ENCODE measurements at regions not wholly inside any gene's neighbourhood (a gene's known extent, or its start where the extent isn't known, plus 50 kb on each side); places are given as distances from the start of the nearest gene placed in this dataset.

DNA sequence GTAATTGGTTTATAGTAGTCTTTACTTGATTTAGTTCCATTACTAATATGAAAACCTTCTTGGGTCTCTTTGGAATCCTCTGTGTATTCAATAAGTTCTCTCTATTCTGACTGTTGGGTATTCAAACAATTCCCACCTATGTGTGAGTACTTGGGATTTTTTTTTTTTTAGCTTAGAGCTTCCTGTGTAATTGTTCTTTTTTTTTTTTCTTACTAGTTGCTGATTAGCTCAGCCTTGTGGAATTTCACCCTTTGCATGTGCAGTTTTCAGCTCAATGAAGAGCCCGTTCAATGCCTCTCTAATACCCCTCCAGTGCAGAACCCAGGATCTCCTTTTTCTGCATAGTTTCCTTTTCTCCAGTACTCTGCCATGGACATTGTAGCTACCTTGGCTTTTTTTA, 339.1 kb upstream of the GALNT5 start:
- no peak overlapping the region for H3K4me2 ChIP-seq
- ChIA-PET CTCF (no interaction called here), POLR2A (no interaction called here)
- no peaks in the 10 kb centered on the region for H3K4me1 ChIP-seq
- TF ChIP-seq HEYL (CRISPR knock-in tag; IDR thresholded peaks at IDR 0.05) (no peak), HOXA7 (CRISPR knock-in tag; IDR thresholded peaks at IDR 0.05) (no peak), FOSB (CRISPR knock-in tag; IDR thresholded peaks at IDR 0.05) (no peak), POLR2AphosphoS2 (conservative IDR thresholded peaks at IDR 0.05; ENCODE audit: low read length) (no peak), ZNF302 (CRISPR knock-in tag; IDR thresholded peaks at IDR 0.05) (no peak), FOSL2 (IDR thresholded peaks at IDR 0.05) (no peak), FOSL2 (CRISPR knock-in tag; IDR thresholded peaks at IDR 0.05) (no peak), NPAS2 (CRISPR knock-in tag; IDR thresholded peaks at IDR 0.05; ENCODE audit: borderline replicate concordance) (no peak), EHF (CRISPR knock-in tag; IDR thresholded peaks at IDR 0.05) (no peak), PHF8 (IDR thresholded peaks at IDR 0.05; ENCODE audit: borderline replicate concordance, low read depth) (no peak), EP300 (IDR thresholded peaks at IDR 0.05) (no peak), ZC3H11A (IDR thresholded peaks at IDR 0.05) (no peak), NFE2L2 (conservative IDR thresholded peaks at IDR 0.05; ENCODE audit: low read length) (no peak), JUNB (IDR thresholded peaks at IDR 0.05) (no peak), CHD2 (IDR thresholded peaks at IDR 0.05; ENCODE audit: low read length, partially characterized antibody) (no peak)
- TF ChIP-seq, protein P1, sequence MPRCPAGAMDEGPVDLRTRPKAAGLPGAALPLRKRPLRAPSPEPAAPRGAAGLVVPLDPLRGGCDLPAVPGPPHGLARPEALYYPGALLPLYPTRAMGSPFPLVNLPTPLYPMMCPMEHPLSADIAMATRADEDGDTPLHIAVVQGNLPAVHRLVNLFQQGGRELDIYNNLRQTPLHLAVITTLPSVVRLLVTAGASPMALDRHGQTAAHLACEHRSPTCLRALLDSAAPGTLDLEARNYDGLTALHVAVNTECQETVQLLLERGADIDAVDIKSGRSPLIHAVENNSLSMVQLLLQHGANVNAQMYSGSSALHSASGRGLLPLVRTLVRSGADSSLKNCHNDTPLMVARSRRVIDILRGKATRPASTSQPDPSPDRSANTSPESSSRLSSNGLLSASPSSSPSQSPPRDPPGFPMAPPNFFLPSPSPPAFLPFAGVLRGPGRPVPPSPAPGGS (IDR thresholded peaks at IDR 0.05): no peak
- TF ChIP-seq, protein P2, sequence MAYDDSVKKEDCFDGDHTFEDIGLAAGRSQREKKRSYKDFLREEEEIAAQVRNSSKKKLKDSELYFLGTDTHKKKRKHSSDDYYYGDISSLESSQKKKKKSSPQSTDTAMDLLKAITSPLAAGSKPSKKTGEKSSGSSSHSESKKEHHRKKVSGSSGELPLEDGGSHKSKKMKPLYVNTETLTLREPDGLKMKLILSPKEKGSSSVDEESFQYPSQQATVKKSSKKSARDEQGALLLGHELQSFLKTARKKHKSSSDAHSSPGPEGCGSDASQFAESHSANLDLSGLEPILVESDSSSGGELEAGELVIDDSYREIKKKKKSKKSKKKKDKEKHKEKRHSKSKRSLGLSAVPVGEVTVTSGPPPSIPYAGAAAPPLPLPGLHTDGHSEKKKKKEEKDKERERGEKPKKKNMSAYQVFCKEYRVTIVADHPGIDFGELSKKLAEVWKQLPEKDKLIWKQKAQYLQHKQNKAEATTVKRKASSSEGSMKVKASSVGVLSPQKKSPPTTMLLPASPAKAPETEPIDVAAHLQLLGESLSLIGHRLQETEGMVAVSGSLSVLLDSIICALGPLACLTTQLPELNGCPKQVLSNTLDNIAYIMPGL (CRISPR knock-in tag; IDR thresholded peaks at IDR 0.05; ENCODE audit: borderline replicate concordance): no peak
- TF ChIP-seq, protein P3, sequence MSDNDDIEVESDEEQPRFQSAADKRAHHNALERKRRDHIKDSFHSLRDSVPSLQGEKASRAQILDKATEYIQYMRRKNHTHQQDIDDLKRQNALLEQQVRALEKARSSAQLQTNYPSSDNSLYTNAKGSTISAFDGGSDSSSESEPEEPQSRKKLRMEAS (IDR thresholded peaks at IDR 0.05): no peak
- TF ChIP-seq, protein P4, sequence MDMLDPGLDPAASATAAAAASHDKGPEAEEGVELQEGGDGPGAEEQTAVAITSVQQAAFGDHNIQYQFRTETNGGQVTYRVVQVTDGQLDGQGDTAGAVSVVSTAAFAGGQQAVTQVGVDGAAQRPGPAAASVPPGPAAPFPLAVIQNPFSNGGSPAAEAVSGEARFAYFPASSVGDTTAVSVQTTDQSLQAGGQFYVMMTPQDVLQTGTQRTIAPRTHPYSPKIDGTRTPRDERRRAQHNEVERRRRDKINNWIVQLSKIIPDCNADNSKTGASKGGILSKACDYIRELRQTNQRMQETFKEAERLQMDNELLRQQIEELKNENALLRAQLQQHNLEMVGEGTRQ (IDR thresholded peaks at IDR 0.05): no peak
- TF ChIP-seq, protein P5, sequence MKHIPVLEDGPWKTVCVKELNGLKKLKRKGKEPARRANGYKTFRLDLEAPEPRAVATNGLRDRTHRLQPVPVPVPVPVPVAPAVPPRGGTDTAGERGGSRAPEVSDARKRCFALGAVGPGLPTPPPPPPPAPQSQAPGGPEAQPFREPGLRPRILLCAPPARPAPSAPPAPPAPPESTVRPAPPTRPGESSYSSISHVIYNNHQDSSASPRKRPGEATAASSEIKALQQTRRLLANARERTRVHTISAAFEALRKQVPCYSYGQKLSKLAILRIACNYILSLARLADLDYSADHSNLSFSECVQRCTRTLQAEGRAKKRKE (CRISPR knock-in tag; IDR thresholded peaks at IDR 0.05; ENCODE audit: low read depth): no peak
- H3K27ac ChIP-seq: no peak overlapping the region
- no peak for FAIRE-seq
- DNase-seq (ENCODE audit: low read depth in 1 of 2, low spot score in 1 of 2): no peak
- 75% methylated on average over 1 of the region's 1 CpG for WGBS (ENCODE audit: missing lambda C conversion rate)
- no peak for ATAC-seq
- H3K9me3 ChIP-seq: no peaks in the 10 kb centered on the region
- no peak overlapping the region for H3K4me3 ChIP-seq

DNA sequence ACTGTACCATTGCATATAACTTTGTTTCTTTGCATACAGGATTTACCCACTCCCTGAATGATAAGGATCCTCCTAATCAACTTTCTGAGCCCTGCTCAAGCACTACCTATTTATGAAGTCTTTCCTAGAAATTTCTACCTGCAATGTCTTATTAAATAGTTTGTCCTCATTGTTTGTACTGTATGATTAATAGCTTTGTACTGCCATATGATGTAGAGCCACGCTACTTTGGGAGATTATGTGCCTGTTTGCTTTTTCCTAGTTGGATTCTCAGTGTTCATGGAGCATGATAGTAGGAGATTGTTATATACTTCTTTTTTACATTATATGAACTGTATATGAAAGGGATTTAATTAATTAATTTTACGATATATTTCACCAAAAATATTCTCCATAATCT, 327.1 kb upstream of the GALNT5 start:
- WGBS (ENCODE audit: missing lambda C conversion rate): 38% methylated on average over 2 of the region's 2 CpGs
- ChIA-PET POLR2A (no interaction called here), CTCF (no interaction called here)
- FAIRE-seq (no peak), ATAC-seq (no peak), DNase-seq (ENCODE audit: low read depth in 1 of 2, low spot score in 1 of 2) (no peak)
- Histone ChIP-seq H3K4me1 (no peaks in the 10 kb centered on the region), H3K4me2 (no peak overlapping the region), H3K4me3 (no peak overlapping the region), H3K27ac (no peak overlapping the region), H3K9me3 (no peaks in the 10 kb centered on the region; the same call in 2 of the 3 replicates)
- TF ChIP-seq POLR2A (IDR thresholded peaks at IDR 0.05; ENCODE audit: low read length): no peak
- no peak for TF ChIP-seq CHD4 (IDR thresholded peaks at IDR 0.05; ENCODE audit: borderline replicate concordance)
- TF ChIP-seq PHF8 (IDR thresholded peaks at IDR 0.05; ENCODE audit: borderline replicate concordance, low read depth): no peak
- TF ChIP-seq ZNF302 (CRISPR knock-in tag; IDR thresholded peaks at IDR 0.05): no peak
- no peak for TF ChIP-seq HEYL (CRISPR knock-in tag; IDR thresholded peaks at IDR 0.05)
- TF ChIP-seq JUNB (IDR thresholded peaks at IDR 0.05): no peak
- TF ChIP-seq, protein P6, sequence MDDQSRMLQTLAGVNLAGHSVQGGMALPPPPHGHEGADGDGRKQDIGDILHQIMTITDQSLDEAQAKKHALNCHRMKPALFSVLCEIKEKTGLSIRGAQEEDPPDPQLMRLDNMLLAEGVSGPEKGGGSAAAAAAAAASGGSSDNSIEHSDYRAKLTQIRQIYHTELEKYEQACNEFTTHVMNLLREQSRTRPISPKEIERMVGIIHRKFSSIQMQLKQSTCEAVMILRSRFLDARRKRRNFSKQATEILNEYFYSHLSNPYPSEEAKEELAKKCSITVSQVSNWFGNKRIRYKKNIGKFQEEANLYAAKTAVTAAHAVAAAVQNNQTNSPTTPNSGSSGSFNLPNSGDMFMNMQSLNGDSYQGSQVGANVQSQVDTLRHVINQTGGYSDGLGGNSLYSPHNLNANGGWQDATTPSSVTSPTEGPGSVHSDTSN (IDR thresholded peaks at IDR 0.05): no peak
- TF ChIP-seq, protein P5 (CRISPR knock-in tag; IDR thresholded peaks at IDR 0.05; ENCODE audit: low read depth): no peak
- no peak for TF ChIP-seq RFX5 (IDR thresholded peaks at IDR 0.05)
- no peak for TF ChIP-seq ZSCAN20 (CRISPR knock-in tag; IDR thresholded peaks at IDR 0.05)
- TF ChIP-seq JUN (IDR thresholded peaks at IDR 0.05): no peak
- TF ChIP-seq, protein P7, sequence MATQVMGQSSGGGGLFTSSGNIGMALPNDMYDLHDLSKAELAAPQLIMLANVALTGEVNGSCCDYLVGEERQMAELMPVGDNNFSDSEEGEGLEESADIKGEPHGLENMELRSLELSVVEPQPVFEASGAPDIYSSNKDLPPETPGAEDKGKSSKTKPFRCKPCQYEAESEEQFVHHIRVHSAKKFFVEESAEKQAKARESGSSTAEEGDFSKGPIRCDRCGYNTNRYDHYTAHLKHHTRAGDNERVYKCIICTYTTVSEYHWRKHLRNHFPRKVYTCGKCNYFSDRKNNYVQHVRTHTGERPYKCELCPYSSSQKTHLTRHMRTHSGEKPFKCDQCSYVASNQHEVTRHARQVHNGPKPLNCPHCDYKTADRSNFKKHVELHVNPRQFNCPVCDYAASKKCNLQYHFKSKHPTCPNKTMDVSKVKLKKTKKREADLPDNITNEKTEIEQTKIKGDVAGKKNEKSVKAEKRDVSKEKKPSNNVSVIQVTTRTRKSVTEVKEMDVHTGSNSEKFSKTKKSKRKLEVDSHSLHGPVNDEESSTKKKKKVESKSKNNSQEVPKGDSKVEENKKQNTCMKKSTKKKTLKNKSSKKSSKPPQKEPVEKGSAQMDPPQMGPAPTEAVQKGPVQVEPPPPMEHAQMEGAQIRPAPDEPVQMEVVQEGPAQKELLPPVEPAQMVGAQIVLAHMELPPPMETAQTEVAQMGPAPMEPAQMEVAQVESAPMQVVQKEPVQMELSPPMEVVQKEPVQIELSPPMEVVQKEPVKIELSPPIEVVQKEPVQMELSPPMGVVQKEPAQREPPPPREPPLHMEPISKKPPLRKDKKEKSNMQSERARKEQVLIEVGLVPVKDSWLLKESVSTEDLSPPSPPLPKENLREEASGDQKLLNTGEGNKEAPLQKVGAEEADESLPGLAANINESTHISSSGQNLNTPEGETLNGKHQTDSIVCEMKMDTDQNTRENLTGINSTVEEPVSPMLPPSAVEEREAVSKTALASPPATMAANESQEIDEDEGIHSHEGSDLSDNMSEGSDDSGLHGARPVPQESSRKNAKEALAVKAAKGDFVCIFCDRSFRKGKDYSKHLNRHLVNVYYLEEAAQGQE (IDR thresholded peaks at IDR 0.05): no peak
- TF ChIP-seq RARB (CRISPR knock-in tag; IDR thresholded peaks at IDR 0.05): no peak
- no peak for TF ChIP-seq ZFP36 (IDR thresholded peaks at IDR 0.05; ENCODE audit: borderline replicate concordance, partially characterized antibody)
- no peak for TF ChIP-seq HOXA7 (CRISPR knock-in tag; IDR thresholded peaks at IDR 0.05)
- no peak for TF ChIP-seq EHF (CRISPR knock-in tag; IDR thresholded peaks at IDR 0.05)

All from A549 (cell line).